Ectodermal cell (in vitro differentiated cells): ENCODE measurements at regions not wholly inside any gene's neighbourhood (a gene's known extent, or its start where the extent isn't known, plus 50 kb on each side); places are given as distances from the start of the nearest gene placed in this dataset.

ENCODE experiments used
- H3K27ac ChIP-seq: 2 replicates; pipeline ENCODE4 v1.7.0; 2013; ENCODE audit warnings: mild to moderate bottlenecking, low read depth, low read length; ENCODE audit not compliant: insufficient read depth, poor library complexity, severe bottlenecking
- H3K27me3 ChIP-seq: 2 replicates; pipeline ENCODE4 v1.7.0; 2013; ENCODE audit warnings: mild to moderate bottlenecking, low read length; ENCODE audit not compliant: insufficient read depth, control insufficient read depth, poor library complexity, severe bottlenecking
- H3K36me3 ChIP-seq: one replicate; pipeline ENCODE4 v1.7.0; 2013; ENCODE audit warnings: low read length; ENCODE audit not compliant: control insufficient read depth, insufficient read depth
- H3K4me1 ChIP-seq: one replicate; pipeline ENCODE4 v1.7.0; 2013; ENCODE audit warnings: low read length; ENCODE audit not compliant: control insufficient read depth, insufficient read depth
- H3K4me3 ChIP-seq: 2 replicates; pipeline ENCODE4 v1.7.0; 2013; ENCODE audit warnings: low read depth, low read length, control low read depth; ENCODE audit not compliant: insufficient read depth
- H3K9me3 ChIP-seq: 2 replicates; pipeline ENCODE4 v1.7.0; 2013; ENCODE audit warnings: mild to moderate bottlenecking, low read length, moderate library complexity; ENCODE audit not compliant: control insufficient read depth
- WGBS, 2 experiments: methylation state at CpG; one replicate each; pipeline ENCODE4 v1.1.7; 2013; ENCODE audit warnings: missing lambda C conversion rate in 2 of 2; 5-methylcytosine and 5-hydroxymethylcytosine counted together

DNA sequence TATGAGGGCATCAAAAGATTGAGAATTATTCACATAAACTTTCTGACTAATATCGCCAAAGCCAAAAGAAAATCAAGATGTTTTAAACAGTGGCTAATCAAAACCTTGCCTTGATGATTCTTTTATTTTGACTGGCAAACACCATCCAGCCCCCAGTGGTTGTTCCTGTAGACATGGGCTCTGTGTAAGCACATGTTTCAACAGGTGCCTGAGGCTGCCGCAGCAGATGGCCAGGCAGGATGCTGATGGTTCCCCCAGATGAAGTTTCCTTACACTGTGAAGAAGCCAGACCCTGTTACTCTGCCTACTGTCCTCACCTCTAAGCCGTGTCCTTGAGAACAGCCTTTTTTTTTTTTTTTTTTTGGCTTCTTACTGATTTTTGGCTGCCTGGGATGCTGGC lies 146.5 kb downstream of the RAB11FIP2 start:
- no peaks in the 10 kb centered on the region for H3K4me1 ChIP-seq
- H3K36me3 ChIP-seq = no peaks in the 10 kb centered on the region
- H3K4me3 ChIP-seq = no peak overlapping the region
- no peaks in the 10 kb centered on the region for H3K9me3 ChIP-seq
- 88 to 96% methylated on average over 3 of the region's 3 CpGs for whole genome bisulfite sequencing, 2 experiments
- no peaks in the 10 kb centered on the region for H3K27me3 ChIP-seq
- H3K27ac ChIP-seq = no peak overlapping the region

DNA sequence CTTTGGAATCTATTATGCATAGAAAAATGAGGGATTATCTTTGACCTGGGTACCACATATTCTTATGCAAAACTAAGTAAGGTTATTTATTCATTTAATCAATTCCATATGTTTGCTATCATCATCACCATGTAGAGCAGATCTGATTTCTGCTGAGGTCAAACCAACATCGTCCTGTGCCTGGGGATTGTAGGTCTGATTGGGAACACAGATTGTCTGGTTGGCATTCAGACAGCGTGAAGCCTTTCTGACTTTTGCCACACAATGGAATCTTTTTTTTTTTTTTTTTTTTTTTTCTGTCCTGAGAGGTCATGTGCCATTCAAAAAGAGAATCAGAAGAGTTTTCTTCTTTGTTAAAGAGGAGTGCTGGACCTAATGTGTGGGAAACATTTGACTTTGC lies 142.9 kb downstream of the RAB11FIP2 start:
- Histone ChIP-seq H3K4me1 (no peaks in the 10 kb centered on the region), H3K27ac (no peak overlapping the region), H3K27me3 (no peaks in the 10 kb centered on the region), H3K36me3 (no peaks in the 10 kb centered on the region), H3K4me3 (no peak overlapping the region), H3K9me3 (no peaks in the 10 kb centered on the region)
- WGBS, 2 experiments = 69 to 81% methylated on average over 2 of the region's 2 CpGs

DNA sequence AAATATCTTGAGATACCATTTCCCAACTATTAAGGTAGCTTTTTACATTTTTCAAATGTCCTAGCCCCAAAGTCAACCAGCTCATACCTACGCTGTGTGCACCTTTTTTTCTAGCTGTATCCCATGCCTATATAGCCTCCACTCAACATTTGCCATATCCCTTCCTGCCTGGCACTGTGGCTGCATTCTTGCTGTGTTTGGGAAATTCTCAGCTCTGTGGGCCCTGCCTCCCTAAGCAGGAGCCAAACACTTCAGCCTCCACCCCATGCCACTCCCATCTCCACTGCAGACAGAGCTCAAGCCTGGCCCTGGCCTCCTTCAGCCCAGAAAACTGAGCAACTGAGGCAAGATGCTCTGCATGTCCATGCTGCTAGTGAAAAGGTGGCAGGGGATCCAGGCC lies 141.3 kb downstream of the RAB11FIP2 start:
- no peaks in the 10 kb centered on the region for H3K27me3 ChIP-seq
- WGBS, 2 experiments = 91 to 96% methylated on average over 1 of the region's 1 CpG
- H3K4me3 ChIP-seq = no peak overlapping the region
- H3K36me3 ChIP-seq = no peaks in the 10 kb centered on the region
- H3K27ac ChIP-seq = no peak overlapping the region
- H3K4me1 ChIP-seq = no peaks in the 10 kb centered on the region
- H3K9me3 ChIP-seq = no peaks in the 10 kb centered on the region

DNA sequence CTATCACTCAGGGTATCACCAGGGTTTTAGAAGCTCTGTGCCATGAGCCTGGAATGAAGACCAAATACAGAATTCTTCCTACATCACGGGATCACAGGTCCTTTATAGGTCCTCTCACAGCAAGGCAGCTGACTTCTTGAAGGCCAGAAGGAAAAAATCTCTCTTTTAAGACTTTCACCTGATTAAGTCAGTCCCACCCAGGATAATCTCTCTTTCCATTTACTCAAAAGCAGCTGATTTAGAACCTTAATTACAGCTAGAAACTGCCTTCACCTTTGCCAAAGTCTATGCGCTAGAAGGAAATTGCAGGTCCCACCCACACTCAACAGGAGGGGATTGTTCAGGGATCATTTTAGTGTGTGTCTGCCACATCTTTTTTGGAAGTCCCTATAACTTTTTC lies 135.1 kb downstream of the RAB11FIP2 start:
- Histone ChIP-seq H3K4me1 (no peaks in the 10 kb centered on the region), H3K36me3 (no peaks in the 10 kb centered on the region), H3K4me3 (no peak overlapping the region), H3K27me3 (no peaks in the 10 kb centered on the region), H3K27ac (no peak overlapping the region), H3K9me3 (no peaks in the 10 kb centered on the region)
- 73 to 74% methylated on average over 2 of the region's 2 CpGs for WGBS, 2 experiments

- Histone ChIP-seq H3K27me3 (no peaks in the 10 kb centered on the region), H3K4me1 (no peaks in the 10 kb centered on the region), H3K9me3 (no peaks in the 10 kb centered on the region), H3K27ac (no peak overlapping the region), H3K4me3 (no peak overlapping the region), H3K36me3 (no peaks in the 10 kb centered on the region)
- 90 to 95% methylated on average over 4 to 6 of the region's 6 CpGs for WGBS, 2 experiments
Observed at GRCh38 chr10:117914334-117914733, 132.4 kb downstream of the RAB11FIP2 start.

GRCh38 chr10:117920956-117921355 lies 125.8 kb downstream of the RAB11FIP2 start:
- H3K36me3 ChIP-seq = no peaks in the 10 kb centered on the region
- 93 to 95% methylated on average over 3 of the region's 3 CpGs for WGBS, 2 experiments
- H3K4me1 ChIP-seq = no peaks in the 10 kb centered on the region
- no peak overlapping the region for H3K27ac ChIP-seq
- H3K9me3 ChIP-seq = no peaks in the 10 kb centered on the region
- no peaks in the 10 kb centered on the region for H3K27me3 ChIP-seq
- no peak overlapping the region for H3K4me3 ChIP-seq

DNA sequence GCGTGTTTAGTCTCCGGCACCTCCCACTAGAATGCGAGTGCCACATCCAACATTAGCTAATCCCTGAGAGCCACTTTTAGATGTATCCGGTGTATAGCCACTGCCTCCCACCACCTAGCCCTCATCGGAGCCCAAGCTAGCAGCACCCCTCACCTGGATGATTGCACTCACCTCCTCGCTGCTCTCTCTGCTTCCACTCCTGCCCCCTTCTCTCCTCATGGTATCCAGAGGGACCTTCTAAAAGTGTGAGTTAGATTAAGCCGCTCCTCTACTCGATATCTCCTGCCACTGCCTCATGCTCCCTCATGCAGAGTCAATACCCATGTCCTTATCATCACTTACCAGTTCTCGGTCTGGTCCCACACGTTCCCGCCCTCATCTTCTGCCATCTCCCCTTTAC lies 125.3 kb downstream of the RAB11FIP2 start:
- Histone ChIP-seq H3K4me3 (no peak overlapping the region), H3K27me3 (no peaks in the 10 kb centered on the region), H3K4me1 (no peaks in the 10 kb centered on the region), H3K9me3 (no peaks in the 10 kb centered on the region), H3K36me3 (no peaks in the 10 kb centered on the region), H3K27ac (no peak overlapping the region)
- WGBS, 2 experiments = 94% methylated on average over 11 of the region's 11 CpGs

DNA sequence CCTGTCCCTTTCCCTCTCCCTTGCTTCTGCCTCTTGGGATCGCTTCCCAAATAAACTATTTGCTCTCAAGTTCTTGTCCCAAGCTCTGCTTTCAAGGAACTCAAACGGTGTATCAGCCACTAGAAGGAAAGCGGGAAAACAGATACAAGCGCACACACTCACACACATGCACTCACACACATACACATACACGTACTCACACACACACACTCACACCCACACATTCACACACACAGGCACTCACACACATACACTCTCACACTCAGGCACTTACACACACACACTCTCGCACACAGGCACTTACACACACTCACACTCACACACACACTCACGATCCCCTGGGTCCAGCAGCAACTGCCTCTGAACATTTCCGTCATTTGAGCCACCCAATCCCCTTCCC lies 121.9 kb downstream of the RAB11FIP2 start:
- Histone ChIP-seq H3K4me1 (peaks cover 2% of the 10 kb centered on the region), H3K27ac (no peak overlapping the region), H3K4me3 (no peak overlapping the region), H3K27me3 (no peaks in the 10 kb centered on the region), H3K9me3 (no peaks in the 10 kb centered on the region), H3K36me3 (no peaks in the 10 kb centered on the region)
- WGBS, 2 experiments = 91% methylated on average over 8 of the region's 8 CpGs

- Histone ChIP-seq H3K27me3 (no peaks in the 10 kb centered on the region), H3K27ac (no peak overlapping the region), H3K4me3 (no peak overlapping the region), H3K36me3 (no peaks in the 10 kb centered on the region), H3K4me1 (peaks cover 2% of the 10 kb centered on the region), H3K9me3 (no peaks in the 10 kb centered on the region)
- WGBS, 2 experiments = 92 to 95% methylated on average over 6 of the region's 6 CpGs
Observed at GRCh38 chr10:117925369-117925768, 121.4 kb downstream of the RAB11FIP2 start.

DNA sequence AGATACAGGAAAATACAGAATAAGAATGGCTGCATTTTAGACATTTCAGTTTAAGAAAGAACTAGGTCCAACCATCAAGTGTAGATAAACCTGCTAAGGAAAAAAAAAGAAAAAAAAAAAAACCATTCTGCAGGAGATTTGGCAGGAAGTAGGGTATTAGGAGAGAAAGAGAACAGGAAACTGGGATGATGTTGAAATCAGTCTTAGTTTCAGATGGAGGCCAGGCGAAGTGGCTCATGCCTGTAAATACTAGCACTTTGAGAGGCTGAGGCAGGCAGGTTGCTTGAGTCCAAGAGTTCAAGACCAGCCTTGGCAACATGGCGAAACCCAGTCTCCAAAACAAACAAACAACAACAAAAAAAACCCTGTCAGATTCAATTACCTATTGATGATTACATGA lies 120.2 kb downstream of the RAB11FIP2 start:
- no peaks in the 10 kb centered on the region for H3K27me3 ChIP-seq
- 88 to 98% methylated on average over 2 of the region's 2 CpGs for WGBS, 2 experiments
- no peak overlapping the region for H3K27ac ChIP-seq
- H3K9me3 ChIP-seq = no peaks in the 10 kb centered on the region
- no peak overlapping the region for H3K4me3 ChIP-seq
- no peaks in the 10 kb centered on the region for H3K36me3 ChIP-seq
- H3K4me1 ChIP-seq = peaks cover 2% of the 10 kb centered on the region

DNA sequence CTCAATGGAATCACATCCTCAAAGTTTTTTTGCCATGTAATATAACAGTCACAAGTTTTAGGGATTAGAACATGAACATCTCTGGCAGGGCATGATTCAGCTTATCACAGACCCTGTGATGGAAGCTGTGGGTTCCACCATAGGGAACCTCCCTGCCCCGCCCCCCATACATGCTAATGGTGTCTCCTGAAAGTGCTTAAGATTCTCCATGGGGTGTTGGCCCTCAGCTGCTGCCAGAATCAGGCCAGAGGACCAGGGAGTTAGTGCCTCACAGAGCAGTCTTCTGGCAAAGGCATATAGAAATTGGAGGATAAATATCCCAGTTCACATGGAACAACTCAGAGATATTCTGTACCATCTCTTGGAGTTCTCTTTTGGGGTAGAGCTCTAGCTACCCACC lies 119.4 kb downstream of the RAB11FIP2 start:
- no peaks in the 10 kb centered on the region for H3K36me3 ChIP-seq
- WGBS, 2 experiments = 55 to 60% methylated on average over 1 of the region's 1 CpG
- no peaks in the 10 kb centered on the region for H3K9me3 ChIP-seq
- H3K4me1 ChIP-seq = peaks cover 2% of the 10 kb centered on the region
- H3K27ac ChIP-seq = no peak overlapping the region
- H3K4me3 ChIP-seq = no peak overlapping the region
- no peaks in the 10 kb centered on the region for H3K27me3 ChIP-seq
